HEK293T (cell line): ENCODE measurements at regions not wholly inside any gene's neighbourhood (a gene's known extent, or its start where the extent isn't known, plus 50 kb on each side); places are given as distances from the start of the nearest gene placed in this dataset.

Experiments used
- CTBP1 ChIP-seq: fragments of 450-650 bp; IDR thresholded peaks from 2 replicates; pipeline ENCODE4 v1.6.1; 2016; ENCODE audit warnings: borderline replicate concordance
- LEF1 ChIP-seq: fragments of 450-650 bp; IDR thresholded peaks from 2 replicates; pipeline ENCODE4 v1.6.1; 2017; ENCODE audit warnings: mild to moderate bottlenecking, borderline replicate concordance
- SP1 ChIP-seq: fragments of 450-650 bp; IDR thresholded peaks from 2 replicates; pipeline ENCODE4 v1.6.1; 2017
- SUZ12 ChIP-seq: fragments of 450-650 bp; IDR thresholded peaks from 2 replicates; pipeline ENCODE4 v1.6.1; 2016; ENCODE audit warnings: mild to moderate bottlenecking
- ZNF384 ChIP-seq: fragments of 450-650 bp; IDR thresholded peaks from 2 replicates; pipeline ENCODE4 v1.6.1; 2016

DNA sequence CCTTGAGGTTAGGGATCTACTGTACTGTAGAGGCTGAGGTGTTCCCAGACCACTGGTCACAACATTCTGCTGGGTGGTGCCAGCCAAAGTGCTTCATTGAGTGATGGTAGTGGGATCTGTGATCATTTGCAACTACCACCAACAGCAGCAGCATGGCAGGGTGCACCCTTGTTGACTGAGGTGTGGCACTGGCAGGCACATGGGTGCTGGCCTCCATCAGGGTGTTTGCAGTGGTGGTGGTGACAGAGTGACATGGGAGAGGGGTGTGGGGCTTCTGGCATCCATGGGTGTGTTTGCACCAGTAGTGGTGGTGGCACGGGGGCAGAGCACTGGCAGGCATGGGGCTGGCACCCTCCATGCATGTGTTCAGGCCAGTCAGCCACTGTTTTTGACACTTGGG, 183.7 kb upstream of the LYPLAL1 start:
- TF ChIP-seq ZNF384 (no peak), CTBP1 (no peak), SP1 (no peak), SUZ12 (no peak), LEF1 (no peak)
